ENCODE measurements at regions not wholly inside any gene's neighbourhood (a gene's known extent, or its start where the extent isn't known, plus 50 kb on each side); places are given as distances from the start of the nearest gene placed in this dataset.

DNA sequence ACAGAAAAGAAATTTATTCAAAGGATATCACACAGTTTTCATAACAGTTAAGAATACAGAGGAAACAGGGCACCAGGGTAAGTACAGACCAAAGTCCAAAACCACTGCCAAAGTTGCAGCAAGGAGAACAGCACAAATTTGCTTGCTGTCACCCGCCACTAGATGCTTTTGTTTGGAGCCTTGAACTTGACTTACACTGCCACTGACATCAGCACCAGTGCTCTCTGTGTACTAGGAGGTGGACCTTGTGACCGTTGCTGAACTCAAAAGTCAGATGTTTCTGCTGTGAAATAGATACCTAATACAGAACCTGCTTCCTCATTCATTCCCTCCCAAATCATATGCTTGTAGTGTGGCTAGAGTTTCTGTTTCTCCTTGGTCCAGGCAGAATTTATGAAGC, 578.3 kb upstream of the TMEFF2 start:
- Histone ChIP-seq H3K4me1 (ENCODE audit: control insufficient read depth, insufficient read depth, low read length) (no peaks in the 10 kb centered on the region), H3K4me3 (ENCODE audit: low read depth, low read length) (no peak overlapping the region), H3K36me3 (ENCODE audit: control insufficient read depth in 2 of 2, insufficient read depth in 1 of 2, low read length in 2 of 2) (no peaks in the 10 kb centered on the region), H3K27ac (ENCODE audit: extremely low read depth, low read depth, low read length) (no peak overlapping the region), H3K9me3 (ENCODE audit: control insufficient read depth, insufficient read depth, low read depth, low read length) (no peaks in the 10 kb centered on the region)
- ChIA-PET POLR2A (no interaction called here), CTCF (no interaction called here)
- no peak for TF ChIP-seq KLF16 (tag by site-specific recombination; IDR thresholded peaks at IDR 0.05)

DNA sequence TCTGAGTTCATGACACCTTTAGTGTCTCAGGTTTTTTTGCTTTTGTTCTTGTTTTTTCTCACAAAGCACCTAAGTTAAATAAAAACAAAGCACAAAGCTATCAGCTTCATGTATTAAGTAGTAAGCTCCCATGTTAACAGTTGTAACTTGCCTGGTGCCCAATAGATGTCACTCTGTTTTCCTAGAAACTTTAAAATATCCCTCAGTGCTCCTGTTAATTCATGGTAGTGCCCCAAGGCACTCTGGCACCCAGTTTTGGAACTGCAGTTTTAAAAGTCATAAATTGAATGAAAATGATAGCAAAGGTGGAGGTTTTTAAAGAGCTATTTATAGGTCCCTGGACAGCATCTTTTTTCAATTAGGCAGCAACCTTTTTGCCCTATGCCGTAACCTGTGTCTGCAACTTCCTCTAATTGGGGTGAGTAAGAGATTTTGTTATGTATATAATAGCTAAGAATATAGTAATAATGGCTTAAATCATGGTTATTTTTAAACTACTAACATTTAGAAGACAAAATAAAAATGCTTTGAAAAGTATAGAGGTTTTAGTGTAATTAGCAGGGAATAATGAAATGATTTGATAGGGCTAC, 555.0 kb upstream of the TMEFF2 start:
- Histone ChIP-seq H3K36me3 (ENCODE audit: control insufficient read depth in 2 of 2, insufficient read depth in 1 of 2, low read length in 2 of 2) (no peaks in the 10 kb centered on the region), H3K4me1 (ENCODE audit: control insufficient read depth, insufficient read depth, low read length) (no peaks in the 10 kb centered on the region), H3K27ac (ENCODE audit: extremely low read depth, low read depth, low read length) (no peak overlapping the region), H3K9me3 (ENCODE audit: control insufficient read depth, insufficient read depth, low read depth, low read length) (no peaks in the 10 kb centered on the region), H3K4me3 (ENCODE audit: low read depth, low read length) (no peak overlapping the region)
- ChIA-PET POLR2A (no interaction called here), CTCF (no interaction called here)
- no peak for TF ChIP-seq TCF7L2 (IDR thresholded peaks at IDR 0.05; ENCODE audit: borderline replicate concordance, low read depth, low read length)
- TF ChIP-seq, protein P1, sequence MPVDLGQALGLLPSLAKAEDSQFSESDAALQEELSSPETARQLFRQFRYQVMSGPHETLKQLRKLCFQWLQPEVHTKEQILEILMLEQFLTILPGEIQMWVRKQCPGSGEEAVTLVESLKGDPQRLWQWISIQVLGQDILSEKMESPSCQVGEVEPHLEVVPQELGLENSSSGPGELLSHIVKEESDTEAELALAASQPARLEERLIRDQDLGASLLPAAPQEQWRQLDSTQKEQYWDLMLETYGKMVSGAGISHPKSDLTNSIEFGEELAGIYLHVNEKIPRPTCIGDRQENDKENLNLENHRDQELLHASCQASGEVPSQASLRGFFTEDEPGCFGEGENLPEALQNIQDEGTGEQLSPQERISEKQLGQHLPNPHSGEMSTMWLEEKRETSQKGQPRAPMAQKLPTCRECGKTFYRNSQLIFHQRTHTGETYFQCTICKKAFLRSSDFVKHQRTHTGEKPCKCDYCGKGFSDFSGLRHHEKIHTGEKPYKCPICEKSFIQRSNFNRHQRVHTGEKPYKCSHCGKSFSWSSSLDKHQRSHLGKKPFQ (tag by site-specific recombination; IDR thresholded peaks at IDR 0.05): no peak
- no peak for TF ChIP-seq ZNF214 (tag by site-specific recombination; IDR thresholded peaks at IDR 0.05; ENCODE audit: borderline replicate concordance)
- no peak for TF ChIP-seq ZNF132 (tag by site-specific recombination; IDR thresholded peaks at IDR 0.05; ENCODE audit: borderline replicate concordance)

DNA sequence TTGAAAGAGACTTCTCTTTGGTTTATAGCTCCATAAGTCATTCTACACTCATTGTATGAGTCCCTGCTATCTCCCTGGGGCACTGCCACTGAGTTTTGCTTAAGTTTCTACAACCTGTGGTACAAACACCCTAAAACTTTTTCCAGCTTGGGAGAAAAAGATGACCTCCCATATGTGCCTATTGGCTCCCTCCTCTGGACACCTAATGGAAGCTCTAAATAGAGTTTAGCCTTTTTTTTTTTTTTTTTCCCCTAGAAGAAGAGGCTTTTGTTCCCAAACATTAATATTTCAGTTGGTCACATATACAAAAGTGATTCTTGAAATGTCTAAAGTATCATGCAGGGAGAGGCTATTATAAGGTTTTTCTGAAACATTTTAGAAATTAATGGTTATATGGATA, 547.2 kb upstream of the TMEFF2 start:
- H3K4me3 ChIP-seq (ENCODE audit: low read depth, low read length): no peak overlapping the region
- ChIA-PET POLR2A (no interaction called here), CTCF (interaction anchor here (0.6 to 1.1 kb wide), 2 partner anchors 23 to 1187 kb away, joined by 3 read pairs; no protein-coding TSS in a partner anchor)
- no peaks in the 10 kb centered on the region for H3K4me1 ChIP-seq (ENCODE audit: control insufficient read depth, insufficient read depth, low read length)
- no peak overlapping the region for H3K27ac ChIP-seq (ENCODE audit: extremely low read depth, low read depth, low read length)
- no peaks in the 10 kb centered on the region for H3K36me3 ChIP-seq (ENCODE audit: control insufficient read depth in 2 of 2, insufficient read depth in 1 of 2, low read length in 2 of 2)
- no peak for TF ChIP-seq KLF7 (tag by site-specific recombination; IDR thresholded peaks at IDR 0.05; ENCODE audit: borderline replicate concordance)
- TF ChIP-seq ZNF214 (tag by site-specific recombination; IDR thresholded peaks at IDR 0.05; ENCODE audit: borderline replicate concordance): no peak
- TF ChIP-seq, protein P2, sequence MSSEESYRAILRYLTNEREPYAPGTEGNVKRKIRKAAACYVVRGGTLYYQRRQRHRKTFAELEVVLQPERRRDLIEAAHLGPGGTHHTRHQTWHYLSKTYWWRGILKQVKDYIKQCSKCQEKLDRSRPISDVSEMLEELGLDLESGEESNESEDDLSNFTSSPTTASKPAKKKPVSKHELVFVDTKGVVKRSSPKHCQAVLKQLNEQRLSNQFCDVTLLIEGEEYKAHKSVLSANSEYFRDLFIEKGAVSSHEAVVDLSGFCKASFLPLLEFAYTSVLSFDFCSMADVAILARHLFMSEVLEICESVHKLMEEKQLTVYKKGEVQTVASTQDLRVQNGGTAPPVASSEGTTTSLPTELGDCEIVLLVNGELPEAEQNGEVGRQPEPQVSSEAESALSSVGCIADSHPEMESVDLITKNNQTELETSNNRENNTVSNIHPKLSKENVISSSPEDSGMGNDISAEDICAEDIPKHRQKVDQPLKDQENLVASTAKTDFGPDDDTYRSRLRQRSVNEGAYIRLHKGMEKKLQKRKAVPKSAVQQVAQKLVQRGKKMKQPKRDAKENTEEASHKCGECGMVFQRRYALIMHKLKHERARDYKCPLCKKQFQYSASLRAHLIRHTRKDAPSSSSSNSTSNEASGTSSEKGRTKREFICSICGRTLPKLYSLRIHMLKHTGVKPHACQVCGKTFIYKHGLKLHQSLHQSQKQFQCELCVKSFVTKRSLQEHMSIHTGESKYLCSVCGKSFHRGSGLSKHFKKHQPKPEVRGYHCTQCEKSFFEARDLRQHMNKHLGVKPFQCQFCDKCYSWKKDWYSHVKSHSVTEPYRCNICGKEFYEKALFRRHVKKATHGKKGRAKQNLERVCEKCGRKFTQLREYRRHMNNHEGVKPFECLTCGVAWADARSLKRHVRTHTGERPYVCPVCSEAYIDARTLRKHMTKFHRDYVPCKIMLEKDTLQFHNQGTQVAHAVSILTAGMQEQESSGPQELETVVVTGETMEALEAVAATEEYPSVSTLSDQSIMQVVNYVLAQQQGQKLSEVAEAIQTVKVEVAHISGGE (tag by site-specific recombination; conservative IDR thresholded peaks at IDR 0.05; ENCODE audit: low read depth): no peak
- TF ChIP-seq ZNF677 (tag by site-specific recombination; IDR thresholded peaks at IDR 0.05): no peak
- TF ChIP-seq ZNF843 (tag by site-specific recombination; IDR thresholded peaks at IDR 0.05): no peak
- no peak for TF ChIP-seq ZNF473 (tag by site-specific recombination; IDR thresholded peaks at IDR 0.05)
- TF ChIP-seq, protein P3, sequence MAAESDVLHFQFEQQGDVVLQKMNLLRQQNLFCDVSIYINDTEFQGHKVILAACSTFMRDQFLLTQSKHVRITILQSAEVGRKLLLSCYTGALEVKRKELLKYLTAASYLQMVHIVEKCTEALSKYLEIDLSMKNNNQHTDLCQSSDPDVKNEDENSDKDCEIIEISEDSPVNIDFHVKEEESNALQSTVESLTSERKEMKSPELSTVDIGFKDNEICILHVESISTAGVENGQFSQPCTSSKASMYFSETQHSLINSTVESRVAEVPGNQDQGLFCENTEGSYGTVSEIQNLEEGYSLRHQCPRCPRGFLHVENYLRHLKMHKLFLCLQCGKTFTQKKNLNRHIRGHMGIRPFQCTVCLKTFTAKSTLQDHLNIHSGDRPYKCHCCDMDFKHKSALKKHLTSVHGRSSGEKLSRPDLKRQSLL (tag by site-specific recombination; IDR thresholded peaks at IDR 0.05): no peak
- TF ChIP-seq, protein P4, sequence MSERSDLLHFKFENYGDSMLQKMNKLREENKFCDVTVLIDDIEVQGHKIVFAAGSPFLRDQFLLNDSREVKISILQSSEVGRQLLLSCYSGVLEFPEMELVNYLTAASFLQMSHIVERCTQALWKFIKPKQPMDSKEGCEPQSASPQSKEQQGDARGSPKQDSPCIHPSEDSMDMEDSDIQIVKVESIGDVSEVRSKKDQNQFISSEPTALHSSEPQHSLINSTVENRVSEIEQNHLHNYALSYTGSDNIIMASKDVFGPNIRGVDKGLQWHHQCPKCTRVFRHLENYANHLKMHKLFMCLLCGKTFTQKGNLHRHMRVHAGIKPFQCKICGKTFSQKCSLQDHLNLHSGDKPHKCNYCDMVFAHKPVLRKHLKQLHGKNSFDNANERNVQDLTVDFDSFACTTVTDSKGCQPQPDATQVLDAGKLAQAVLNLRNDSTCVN (tag by site-specific recombination; optimal IDR thresholded peaks at IDR 0.05): no peak
- TF ChIP-seq GFI1B (tag by site-specific recombination; IDR thresholded peaks at IDR 0.05): no peak
- TF ChIP-seq TRIM28 (IDR thresholded peaks at IDR 0.05; ENCODE audit: borderline replicate concordance, low read length): no peak
- no peak for TF ChIP-seq SCRT1 (tag by site-specific recombination; IDR thresholded peaks at IDR 0.05; ENCODE audit: borderline replicate concordance)
- TF ChIP-seq, protein P5, sequence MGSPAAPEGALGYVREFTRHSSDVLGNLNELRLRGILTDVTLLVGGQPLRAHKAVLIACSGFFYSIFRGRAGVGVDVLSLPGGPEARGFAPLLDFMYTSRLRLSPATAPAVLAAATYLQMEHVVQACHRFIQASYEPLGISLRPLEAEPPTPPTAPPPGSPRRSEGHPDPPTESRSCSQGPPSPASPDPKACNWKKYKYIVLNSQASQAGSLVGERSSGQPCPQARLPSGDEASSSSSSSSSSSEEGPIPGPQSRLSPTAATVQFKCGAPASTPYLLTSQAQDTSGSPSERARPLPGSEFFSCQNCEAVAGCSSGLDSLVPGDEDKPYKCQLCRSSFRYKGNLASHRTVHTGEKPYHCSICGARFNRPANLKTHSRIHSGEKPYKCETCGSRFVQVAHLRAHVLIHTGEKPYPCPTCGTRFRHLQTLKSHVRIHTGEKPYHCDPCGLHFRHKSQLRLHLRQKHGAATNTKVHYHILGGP (tag by site-specific recombination; IDR thresholded peaks at IDR 0.05): no peak
- no peak for TF ChIP-seq KLF9 (tag by site-specific recombination; IDR thresholded peaks at IDR 0.05; ENCODE audit: low read depth)
- no peak for TF ChIP-seq ZNF624 (tag by site-specific recombination; IDR thresholded peaks at IDR 0.05)
- TF ChIP-seq, protein P6, sequence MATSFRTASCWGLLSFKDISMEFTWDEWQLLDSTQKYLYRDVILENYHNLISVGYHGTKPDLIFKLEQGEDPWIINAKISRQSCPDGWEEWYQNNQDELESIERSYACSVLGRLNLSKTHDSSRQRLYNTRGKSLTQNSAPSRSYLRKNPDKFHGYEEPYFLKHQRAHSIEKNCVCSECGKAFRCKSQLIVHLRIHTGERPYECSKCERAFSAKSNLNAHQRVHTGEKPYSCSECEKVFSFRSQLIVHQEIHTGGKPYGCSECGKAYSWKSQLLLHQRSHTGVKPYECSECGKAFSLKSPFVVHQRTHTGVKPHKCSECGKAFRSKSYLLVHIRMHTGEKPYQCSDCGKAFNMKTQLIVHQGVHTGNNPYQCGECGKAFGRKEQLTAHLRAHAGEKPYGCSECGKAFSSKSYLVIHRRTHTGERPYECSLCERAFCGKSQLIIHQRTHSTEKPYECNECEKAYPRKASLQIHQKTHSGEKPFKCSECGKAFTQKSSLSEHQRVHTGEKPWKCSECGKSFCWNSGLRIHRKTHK (tag by site-specific recombination; IDR thresholded peaks at IDR 0.05): no peak
- TF ChIP-seq ZNF239 (tag by site-specific recombination; IDR thresholded peaks at IDR 0.05): no peak
- no peaks in the 10 kb centered on the region for H3K9me3 ChIP-seq (ENCODE audit: control insufficient read depth, insufficient read depth, low read depth, low read length)
